ENCODE measurements at regions not wholly inside any gene's neighbourhood (a gene's known extent, or its start where the extent isn't known, plus 50 kb on each side); places are given as distances from the start of the nearest gene placed in this dataset.

GRCh38 chr6:93562582-93562981, 143.2 kb upstream of the EPHA7 start:
- no peaks in the 10 kb centered on the region for H3K36me3 ChIP-seq (ENCODE audit: control insufficient read depth, insufficient read depth, low read length)
- H3K4me3 ChIP-seq (ENCODE audit: low read depth, low read length) = no peak overlapping the region
- ATAC-seq (ENCODE audit: low read depth in 2 of 2) (no peak), DNase-seq (no peak)
- no peak overlapping the region for H3K27ac ChIP-seq (ENCODE audit: insufficient read depth, low read length, poor library complexity, severe bottlenecking)
- no peaks in the 10 kb centered on the region for H3K4me1 Mint-ChIP-seq
- peaks cover 0 to 16% (median 3%) of the 10 kb centered on the region in 7 donors for H3K9me3 Mint-ChIP-seq
- H3K27me3 Mint-ChIP-seq = no peaks in the 10 kb centered on the region
- H3K9me3 ChIP-seq (ENCODE audit: control insufficient read depth in 2 of 2, low read length in 2 of 2) = no peaks in the 10 kb centered on the region
- H3K4me3 Mint-ChIP-seq = no peak overlapping the region
- H3K4me1 ChIP-seq (ENCODE audit: control insufficient read depth, insufficient read depth, low read length, poor library complexity, severe bottlenecking) = no peaks in the 10 kb centered on the region
- H3K27ac Mint-ChIP-seq = no peak overlapping the region
- H3K36me3 Mint-ChIP-seq = no peaks in the 10 kb centered on the region
- H3K27me3 ChIP-seq (ENCODE audit: control insufficient read depth, insufficient read depth, low read length) = no peaks in the 10 kb centered on the region

GRCh38 chr6:93555292-93555691, 135.9 kb upstream of the EPHA7 start:
- DNase-seq (no peak), ATAC-seq (ENCODE audit: low read depth in 2 of 2) (no peak)
- Mint-ChIP-seq H3K27ac (no peak overlapping the region), H3K27me3 (no peaks in the 10 kb centered on the region), H3K36me3 (no peaks in the 10 kb centered on the region), H3K4me3 (no peak overlapping the region), H3K4me1 (no peaks in the 10 kb centered on the region), H3K9me3 (peaks cover 1 to 19% (median 3%) of the 10 kb centered on the region in 7 donors)
- Histone ChIP-seq H3K27ac (ENCODE audit: insufficient read depth, low read length, poor library complexity, severe bottlenecking) (no peak overlapping the region), H3K4me1 (ENCODE audit: control insufficient read depth, insufficient read depth, low read length, poor library complexity, severe bottlenecking) (no peaks in the 10 kb centered on the region), H3K27me3 (ENCODE audit: control insufficient read depth, insufficient read depth, low read length) (no peaks in the 10 kb centered on the region), H3K4me3 (ENCODE audit: low read depth, low read length) (no peak overlapping the region), H3K9me3 (ENCODE audit: control insufficient read depth in 2 of 2, low read length in 2 of 2) (no peaks in the 10 kb centered on the region), H3K36me3 (ENCODE audit: control insufficient read depth, insufficient read depth, low read length) (no peaks in the 10 kb centered on the region)

GRCh38 chr6:93554018-93554417, 134.7 kb upstream of the EPHA7 start:
- Mint-ChIP-seq H3K4me3 (no peak overlapping the region), H3K4me1 (no peaks in the 10 kb centered on the region), H3K9me3 (peaks cover under 1 to 18% (median 3%) of the 10 kb centered on the region in 7 donors), H3K36me3 (no peaks in the 10 kb centered on the region), H3K27ac (no peak overlapping the region), H3K27me3 (no peaks in the 10 kb centered on the region)
- ATAC-seq (ENCODE audit: low read depth in 2 of 2) (no peak), DNase-seq (no peak)
- Histone ChIP-seq H3K4me1 (ENCODE audit: control insufficient read depth, insufficient read depth, low read length, poor library complexity, severe bottlenecking) (no peaks in the 10 kb centered on the region), H3K4me3 (ENCODE audit: low read depth, low read length) (no peak overlapping the region), H3K9me3 (ENCODE audit: control insufficient read depth in 2 of 2, low read length in 2 of 2) (no peaks in the 10 kb centered on the region), H3K27me3 (ENCODE audit: control insufficient read depth, insufficient read depth, low read length) (no peaks in the 10 kb centered on the region), H3K36me3 (ENCODE audit: control insufficient read depth, insufficient read depth, low read length) (no peaks in the 10 kb centered on the region), H3K27ac (ENCODE audit: insufficient read depth, low read length, poor library complexity, severe bottlenecking) (no peak overlapping the region)

GRCh38 chr6:93550551-93551276, 131.4 kb upstream of the EPHA7 start:
- Histone ChIP-seq H3K27ac (ENCODE audit: insufficient read depth, low read length, poor library complexity, severe bottlenecking) (no peak overlapping the region), H3K27me3 (ENCODE audit: control insufficient read depth, insufficient read depth, low read length) (no peaks in the 10 kb centered on the region), H3K4me1 (ENCODE audit: control insufficient read depth, insufficient read depth, low read length, poor library complexity, severe bottlenecking) (no peaks in the 10 kb centered on the region), H3K36me3 (ENCODE audit: control insufficient read depth, insufficient read depth, low read length) (no peaks in the 10 kb centered on the region), H3K4me3 (ENCODE audit: low read depth, low read length) (no peak overlapping the region), H3K9me3 (ENCODE audit: control insufficient read depth in 2 of 2, low read length in 2 of 2) (no peaks in the 10 kb centered on the region)
- ATAC-seq (ENCODE audit: low read depth in 2 of 2) (no peak), DNase-seq (no peak)
- no peak overlapping the region for H3K27ac Mint-ChIP-seq
- no peaks in the 10 kb centered on the region for H3K36me3 Mint-ChIP-seq
- H3K4me1 Mint-ChIP-seq = no peaks in the 10 kb centered on the region
- H3K27me3 Mint-ChIP-seq = no peaks in the 10 kb centered on the region
- peaks cover 3 to 14% (median 6%) of the 10 kb centered on the region in 7 donors for H3K9me3 Mint-ChIP-seq
- H3K4me3 Mint-ChIP-seq = no peak overlapping the region

GRCh38 chr6:93549868-93550267, 130.5 kb upstream of the EPHA7 start:
- no peaks in the 10 kb centered on the region for H3K4me1 ChIP-seq (ENCODE audit: control insufficient read depth, insufficient read depth, low read length, poor library complexity, severe bottlenecking)
- Mint-ChIP-seq H3K4me1 (no peaks in the 10 kb centered on the region), H3K36me3 (no peaks in the 10 kb centered on the region), H3K4me3 (no peak overlapping the region), H3K27me3 (no peaks in the 10 kb centered on the region), H3K27ac (no peak overlapping the region), H3K9me3 (peaks cover 2 to 15% (median 6%) of the 10 kb centered on the region in 7 donors)
- H3K4me3 ChIP-seq (ENCODE audit: low read depth, low read length) = no peak overlapping the region
- ATAC-seq (ENCODE audit: low read depth in 2 of 2) (no peak), DNase-seq (no peak)
- H3K36me3 ChIP-seq (ENCODE audit: control insufficient read depth, insufficient read depth, low read length) = no peaks in the 10 kb centered on the region
- H3K27me3 ChIP-seq (ENCODE audit: control insufficient read depth, insufficient read depth, low read length) = no peaks in the 10 kb centered on the region
- no peak overlapping the region for H3K27ac ChIP-seq (ENCODE audit: insufficient read depth, low read length, poor library complexity, severe bottlenecking)
- H3K9me3 ChIP-seq (ENCODE audit: control insufficient read depth in 2 of 2, low read length in 2 of 2) = no peaks in the 10 kb centered on the region

- Histone ChIP-seq H3K36me3 (ENCODE audit: control insufficient read depth, insufficient read depth, low read length) (no peaks in the 10 kb centered on the region), H3K9me3 (ENCODE audit: control insufficient read depth in 2 of 2, low read length in 2 of 2) (no peaks in the 10 kb centered on the region), H3K4me1 (ENCODE audit: control insufficient read depth, insufficient read depth, low read length, poor library complexity, severe bottlenecking) (no peaks in the 10 kb centered on the region), H3K27me3 (ENCODE audit: control insufficient read depth, insufficient read depth, low read length) (no peaks in the 10 kb centered on the region), H3K4me3 (ENCODE audit: low read depth, low read length) (no peak overlapping the region), H3K27ac (ENCODE audit: insufficient read depth, low read length, poor library complexity, severe bottlenecking) (no peak overlapping the region)
- Mint-ChIP-seq H3K27me3 (no peaks in the 10 kb centered on the region), H3K27ac (no peak overlapping the region), H3K36me3 (no peaks in the 10 kb centered on the region), H3K4me1 (no peaks in the 10 kb centered on the region), H3K4me3 (no peak overlapping the region), H3K9me3 (peaks cover 0 to 6% (median 2%) of the 10 kb centered on the region in 7 donors)
- no peak for DNase-seq
- ATAC-seq (ENCODE audit: low read depth in 2 of 2) = no peak
Measured at GRCh38 chr6:93524671-93525451, 105.5 kb upstream of the EPHA7 start.

- Histone ChIP-seq H3K36me3 (ENCODE audit: control insufficient read depth, insufficient read depth, low read length) (no peaks in the 10 kb centered on the region), H3K4me1 (ENCODE audit: control insufficient read depth, insufficient read depth, low read length, poor library complexity, severe bottlenecking) (no peaks in the 10 kb centered on the region), H3K4me3 (ENCODE audit: low read depth, low read length) (no peak overlapping the region), H3K9me3 (ENCODE audit: control insufficient read depth in 2 of 2, low read length in 2 of 2) (no peaks in the 10 kb centered on the region), H3K27me3 (ENCODE audit: control insufficient read depth, insufficient read depth, low read length) (no peaks in the 10 kb centered on the region), H3K27ac (ENCODE audit: insufficient read depth, low read length, poor library complexity, severe bottlenecking) (no peak overlapping the region)
- ATAC-seq (ENCODE audit: low read depth in 2 of 2) = no peak
- no peaks in the 10 kb centered on the region for H3K36me3 Mint-ChIP-seq
- H3K27ac Mint-ChIP-seq = no peak overlapping the region
- H3K9me3 Mint-ChIP-seq = peaks cover 0 to 12% (median 6%) of the 10 kb centered on the region in 7 donors
- H3K4me3 Mint-ChIP-seq = no peak overlapping the region
- H3K4me1 Mint-ChIP-seq = no peaks in the 10 kb centered on the region
- DNase-seq = no peak
- H3K27me3 Mint-ChIP-seq = no peaks in the 10 kb centered on the region
Measured at GRCh38 chr6:93523365-93523764, 104.0 kb upstream of the EPHA7 start.

- Mint-ChIP-seq H3K27me3 (no peaks in the 10 kb centered on the region), H3K36me3 (no peaks in the 10 kb centered on the region)
Measured at GRCh38 chr6:93516441-93516840, 97.1 kb upstream of the EPHA7 start.

More at GRCh38 chr6:93516441-93516840, 97.1 kb upstream of the EPHA7 start:
- H3K4me1 ChIP-seq (ENCODE audit: control insufficient read depth, insufficient read depth, low read length, poor library complexity, severe bottlenecking) = no peaks in the 10 kb centered on the region
- no peak overlapping the region for H3K4me3 ChIP-seq (ENCODE audit: low read depth, low read length)
- Mint-ChIP-seq H3K4me1 (no peaks in the 10 kb centered on the region), H3K27ac (no peak overlapping the region), H3K4me3 (no peak overlapping the region), H3K9me3 (peaks cover 2 to 15% (median 6%) of the 10 kb centered on the region in 7 donors)
- no peak overlapping the region for H3K27ac ChIP-seq (ENCODE audit: insufficient read depth, low read length, poor library complexity, severe bottlenecking)
- no peak for DNase-seq
- no peaks in the 10 kb centered on the region for H3K27me3 ChIP-seq (ENCODE audit: control insufficient read depth, insufficient read depth, low read length)
- no peaks in the 10 kb centered on the region for H3K36me3 ChIP-seq (ENCODE audit: control insufficient read depth, insufficient read depth, low read length)
- no peaks in the 10 kb centered on the region for H3K9me3 ChIP-seq (ENCODE audit: control insufficient read depth in 2 of 2, low read length in 2 of 2)
- ATAC-seq (ENCODE audit: low read depth in 2 of 2) = no peak
